ENCODE measurements at regions not wholly inside any gene's neighbourhood (a gene's known extent, or its start where the extent isn't known, plus 50 kb on each side); places are given as distances from the start of the nearest gene placed in this dataset.

DNA sequence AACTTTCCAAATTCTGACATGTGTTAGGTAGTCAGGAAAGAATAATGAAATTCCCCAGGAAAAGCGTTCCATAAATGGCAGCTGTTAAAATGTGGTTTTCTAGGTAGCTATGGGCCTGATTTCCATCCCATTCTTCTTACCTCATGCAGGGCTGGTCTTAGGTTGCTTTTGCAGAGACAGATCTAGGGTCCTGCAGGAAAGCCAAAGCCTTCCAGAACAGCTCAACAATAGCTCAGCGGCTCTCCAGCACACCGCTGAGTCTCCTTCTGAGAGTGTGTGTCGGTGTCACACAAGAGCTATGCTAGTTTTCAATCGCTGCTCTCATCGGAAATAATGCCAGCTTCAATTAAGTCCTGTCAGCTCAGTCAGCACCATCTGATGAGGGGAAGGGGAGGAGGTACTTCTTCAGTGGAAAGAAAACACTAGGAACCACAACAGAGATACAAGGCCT is 106.7 kb downstream of the TMEM30B start:
- no peak for DNase-seq (ENCODE audit: low read depth)
- no peak overlapping the region for H3K4me3 ChIP-seq (ENCODE audit: low read depth, low read length)
- no peak for TF ChIP-seq MYC (IDR thresholded peaks at IDR 0.05; ENCODE audit: low read depth, low read length)
- TF ChIP-seq, protein P1, sequence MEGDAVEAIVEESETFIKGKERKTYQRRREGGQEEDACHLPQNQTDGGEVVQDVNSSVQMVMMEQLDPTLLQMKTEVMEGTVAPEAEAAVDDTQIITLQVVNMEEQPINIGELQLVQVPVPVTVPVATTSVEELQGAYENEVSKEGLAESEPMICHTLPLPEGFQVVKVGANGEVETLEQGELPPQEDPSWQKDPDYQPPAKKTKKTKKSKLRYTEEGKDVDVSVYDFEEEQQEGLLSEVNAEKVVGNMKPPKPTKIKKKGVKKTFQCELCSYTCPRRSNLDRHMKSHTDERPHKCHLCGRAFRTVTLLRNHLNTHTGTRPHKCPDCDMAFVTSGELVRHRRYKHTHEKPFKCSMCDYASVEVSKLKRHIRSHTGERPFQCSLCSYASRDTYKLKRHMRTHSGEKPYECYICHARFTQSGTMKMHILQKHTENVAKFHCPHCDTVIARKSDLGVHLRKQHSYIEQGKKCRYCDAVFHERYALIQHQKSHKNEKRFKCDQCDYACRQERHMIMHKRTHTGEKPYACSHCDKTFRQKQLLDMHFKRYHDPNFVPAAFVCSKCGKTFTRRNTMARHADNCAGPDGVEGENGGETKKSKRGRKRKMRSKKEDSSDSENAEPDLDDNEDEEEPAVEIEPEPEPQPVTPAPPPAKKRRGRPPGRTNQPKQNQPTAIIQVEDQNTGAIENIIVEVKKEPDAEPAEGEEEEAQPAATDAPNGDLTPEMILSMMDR (IDR thresholded peaks at IDR 0.05; ENCODE audit: low read depth, low read length): no peak
- TF ChIP-seq, protein P2, sequence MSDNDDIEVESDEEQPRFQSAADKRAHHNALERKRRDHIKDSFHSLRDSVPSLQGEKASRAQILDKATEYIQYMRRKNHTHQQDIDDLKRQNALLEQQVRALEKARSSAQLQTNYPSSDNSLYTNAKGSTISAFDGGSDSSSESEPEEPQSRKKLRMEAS (IDR thresholded peaks at IDR 0.05; ENCODE audit: low read depth, low read length): no peak
- TF ChIP-seq POLR2A (IDR thresholded peaks at IDR 0.05; ENCODE audit: extremely low read depth, insufficient read length): no peak

DNA sequence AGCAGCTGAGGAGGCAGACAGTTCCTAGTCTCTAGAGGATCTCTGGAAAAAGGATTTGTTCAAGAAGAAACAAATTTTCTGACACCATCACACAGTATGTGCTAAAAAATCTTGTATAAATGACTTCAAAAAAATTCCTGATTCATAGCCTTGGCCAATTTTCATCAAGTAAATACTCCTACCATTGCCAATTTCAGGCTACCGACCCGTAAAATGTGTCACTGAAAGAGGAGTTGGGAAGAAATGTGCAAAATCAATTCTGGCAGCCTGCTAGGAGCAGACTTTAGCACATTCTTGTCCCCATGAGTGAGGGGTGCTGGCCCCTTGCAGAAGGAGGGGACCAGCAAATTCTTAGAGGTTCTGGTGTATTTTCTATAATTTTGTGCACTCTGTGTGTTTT is 109.4 kb downstream of the TMEM30B start:
- no peak overlapping the region for H3K4me3 ChIP-seq (ENCODE audit: low read depth, low read length)
- TF ChIP-seq, protein P2 (IDR thresholded peaks at IDR 0.05; ENCODE audit: low read depth, low read length): no peak
- TF ChIP-seq MYC (IDR thresholded peaks at IDR 0.05; ENCODE audit: low read depth, low read length): no peak
- TF ChIP-seq POLR2A (IDR thresholded peaks at IDR 0.05; ENCODE audit: extremely low read depth, insufficient read length): no peak
- TF ChIP-seq, protein P1 (IDR thresholded peaks at IDR 0.05; ENCODE audit: low read depth, low read length): no peak
- no peak for DNase-seq (ENCODE audit: low read depth)

- no peak for DNase-seq (ENCODE audit: low read depth)
- H3K4me3 ChIP-seq (ENCODE audit: low read depth, low read length): no peak overlapping the region
- TF ChIP-seq, protein P2 (IDR thresholded peaks at IDR 0.05; ENCODE audit: low read depth, low read length): no peak
- TF ChIP-seq, protein P1 (IDR thresholded peaks at IDR 0.05; ENCODE audit: low read depth, low read length): no peak
- TF ChIP-seq MYC (IDR thresholded peaks at IDR 0.05; ENCODE audit: low read depth, low read length) (no peak), POLR2A (IDR thresholded peaks at IDR 0.05; ENCODE audit: extremely low read depth, insufficient read length) (no peak)
Observed at GRCh38 chr14:61168141-61168540, 113.0 kb downstream of the TMEM30B start.

GRCh38 chr14:61167642-61168041 is 113.5 kb downstream of the TMEM30B start:
- TF ChIP-seq, protein P2 (IDR thresholded peaks at IDR 0.05; ENCODE audit: low read depth, low read length): no peak
- TF ChIP-seq MYC (IDR thresholded peaks at IDR 0.05; ENCODE audit: low read depth, low read length) (no peak), POLR2A (IDR thresholded peaks at IDR 0.05; ENCODE audit: extremely low read depth, insufficient read length) (no peak)
- TF ChIP-seq, protein P1 (IDR thresholded peaks at IDR 0.05; ENCODE audit: low read depth, low read length): no peak
- H3K4me3 ChIP-seq (ENCODE audit: low read depth, low read length): no peak overlapping the region
- no peak for DNase-seq (ENCODE audit: low read depth)

DNA sequence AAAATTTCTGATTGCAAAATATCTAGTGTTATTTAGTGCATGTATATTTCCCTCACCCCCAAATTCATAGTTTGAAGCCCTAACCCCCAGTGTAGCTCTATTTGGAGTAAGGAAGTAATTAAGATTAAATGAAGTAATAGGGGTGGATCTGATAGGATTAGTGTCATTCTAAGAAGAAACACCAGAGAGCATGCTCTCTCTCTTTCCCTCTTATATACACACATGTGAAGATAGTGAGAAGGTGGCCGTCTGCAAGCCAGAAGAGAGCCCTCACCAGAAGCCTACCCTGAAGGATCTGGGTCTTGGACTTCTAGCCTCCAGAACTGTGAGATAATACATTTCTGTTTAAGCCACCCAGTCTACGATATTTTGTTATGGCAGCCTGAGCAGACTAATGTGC is 120.3 kb downstream of the TMEM30B start:
- no peak for DNase-seq (ENCODE audit: low read depth)
- TF ChIP-seq, protein P2 (IDR thresholded peaks at IDR 0.05; ENCODE audit: low read depth, low read length): no peak
- no peak for TF ChIP-seq POLR2A (IDR thresholded peaks at IDR 0.05; ENCODE audit: extremely low read depth, insufficient read length)
- TF ChIP-seq, protein P1 (IDR thresholded peaks at IDR 0.05; ENCODE audit: low read depth, low read length): no peak
- no peak for TF ChIP-seq MYC (IDR thresholded peaks at IDR 0.05; ENCODE audit: low read depth, low read length)
- no peak overlapping the region for H3K4me3 ChIP-seq (ENCODE audit: low read depth, low read length)
